H1 (cell line): ENCODE measurements at regions not wholly inside any gene's neighbourhood (a gene's known extent, or its start where the extent isn't known, plus 50 kb on each side); places are given as distances from the start of the nearest gene placed in this dataset.

ENCODE experiments used
- ATF2 ChIP-seq: IDR thresholded peaks from 2 replicates; pipeline ENCODE4 v1.6.1; 2012; ENCODE audit warnings: low read length, inconsistent platforms
- E2F6 ChIP-seq: IDR thresholded peaks from 2 replicates; pipeline ENCODE4 v1.6.1; 2012; ENCODE audit warnings: inconsistent platforms
- MAFK ChIP-seq: IDR thresholded peaks from 2 replicates; pipeline ENCODE4 v1.6.1; 2012; ENCODE audit warnings: low read depth, mild to moderate bottlenecking, improper control_type of control experiment, low read length
- NANOG ChIP-seq: IDR thresholded peaks from 2 replicates; pipeline ENCODE4 v1.6.1; 2011; ENCODE audit warnings: low read length, low read depth, mild to moderate bottlenecking, inconsistent platforms; ENCODE audit not compliant: insufficient read depth, poor library complexity, severe bottlenecking
- TEAD4 ChIP-seq: IDR thresholded peaks from 2 replicates; pipeline ENCODE4 v1.6.1; 2012; ENCODE audit warnings: low read depth, low read length, inconsistent platforms, mixed read lengths

GRCh38 chr20:24756292-24757025, 192.6 kb upstream of the CST7 start (continued):
- no peak for TF ChIP-seq ATF2
- no peak for TF ChIP-seq NANOG
- TF ChIP-seq MAFK: no peak
- TF ChIP-seq TEAD4: no peak
- TF ChIP-seq E2F6: no peak
